ENCODE measurements at regions not wholly inside any gene's neighbourhood (a gene's known extent, or its start where the extent isn't known, plus 50 kb on each side); places are given as distances from the start of the nearest gene placed in this dataset.

DNA sequence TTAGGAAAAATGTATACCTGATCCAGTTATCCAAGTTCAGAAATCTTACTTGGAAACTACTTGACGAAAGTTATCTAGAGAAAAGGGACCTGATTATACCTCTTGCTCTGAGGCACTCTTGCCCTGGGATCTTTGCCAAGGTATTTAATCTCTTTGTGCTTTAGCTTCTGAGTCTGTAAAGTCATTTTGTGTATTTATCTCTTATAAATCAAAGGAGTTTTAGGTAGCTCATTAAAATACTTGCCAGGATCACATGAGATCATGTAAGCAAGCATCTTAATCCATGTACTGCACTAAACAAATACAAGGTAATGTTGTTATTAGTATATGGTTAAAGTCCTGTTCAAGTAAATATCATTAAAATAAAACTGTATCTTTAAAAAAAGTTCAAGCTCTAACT, 147.5 kb downstream of the IPO8 start:
- TF ChIP-seq, protein P1, sequence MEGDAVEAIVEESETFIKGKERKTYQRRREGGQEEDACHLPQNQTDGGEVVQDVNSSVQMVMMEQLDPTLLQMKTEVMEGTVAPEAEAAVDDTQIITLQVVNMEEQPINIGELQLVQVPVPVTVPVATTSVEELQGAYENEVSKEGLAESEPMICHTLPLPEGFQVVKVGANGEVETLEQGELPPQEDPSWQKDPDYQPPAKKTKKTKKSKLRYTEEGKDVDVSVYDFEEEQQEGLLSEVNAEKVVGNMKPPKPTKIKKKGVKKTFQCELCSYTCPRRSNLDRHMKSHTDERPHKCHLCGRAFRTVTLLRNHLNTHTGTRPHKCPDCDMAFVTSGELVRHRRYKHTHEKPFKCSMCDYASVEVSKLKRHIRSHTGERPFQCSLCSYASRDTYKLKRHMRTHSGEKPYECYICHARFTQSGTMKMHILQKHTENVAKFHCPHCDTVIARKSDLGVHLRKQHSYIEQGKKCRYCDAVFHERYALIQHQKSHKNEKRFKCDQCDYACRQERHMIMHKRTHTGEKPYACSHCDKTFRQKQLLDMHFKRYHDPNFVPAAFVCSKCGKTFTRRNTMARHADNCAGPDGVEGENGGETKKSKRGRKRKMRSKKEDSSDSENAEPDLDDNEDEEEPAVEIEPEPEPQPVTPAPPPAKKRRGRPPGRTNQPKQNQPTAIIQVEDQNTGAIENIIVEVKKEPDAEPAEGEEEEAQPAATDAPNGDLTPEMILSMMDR (optimal IDR thresholded peaks at IDR 0.05 in 1 of 3, IDR thresholded peaks at IDR 0.05 in 1 of 3, conservative IDR thresholded peaks at IDR 0.05 in 1 of 3; ENCODE audit: extremely low read depth in 1 of 3, insufficient read depth in 2 of 3, low read length in 3 of 3): no peak
- TF ChIP-seq EZH2 (IDR thresholded peaks at IDR 0.05; ENCODE audit: low read length): no peak

All from keratinocyte (primary cell).